Neuronal stem cell (in vitro differentiated cells): ENCODE measurements at regions not wholly inside any gene's neighbourhood (a gene's known extent, or its start where the extent isn't known, plus 50 kb on each side); places are given as distances from the start of the nearest gene placed in this dataset.

Experiments used
- DNase-seq: peaks from one replicate; pipeline ENCODE4 v3.0.0-alpha.2; 2013; ENCODE audit warnings: low spot score
- H2AFZ ChIP-seq: one replicate; pipeline ENCODE4 v1.6.1; 2013; ENCODE audit warnings: mild to moderate bottlenecking, low read length, inconsistent platforms
- H2AK5ac ChIP-seq: 2 replicates; pipeline ENCODE4 v1.6.1; 2013; ENCODE audit warnings: low read depth, mild to moderate bottlenecking, inconsistent platforms, low read length, moderate library complexity, mixed read lengths
- H2BK120ac ChIP-seq: 2 replicates; pipeline ENCODE4 v1.6.1; 2013; ENCODE audit warnings: low read depth, mild to moderate bottlenecking, inconsistent platforms, low read length, moderate library complexity, mixed read lengths
- H2BK12ac ChIP-seq: one replicate; pipeline ENCODE4 v1.6.1; 2013; ENCODE audit warnings: low read length, inconsistent platforms
- H2BK15ac ChIP-seq: 2 replicates; pipeline ENCODE4 v1.6.1; 2013; ENCODE audit warnings: mild to moderate bottlenecking, low read length, inconsistent platforms, mixed read lengths
- H2BK5ac ChIP-seq: one replicate; pipeline ENCODE4 v1.6.1; 2013; ENCODE audit warnings: inconsistent platforms, mild to moderate bottlenecking, low read length, moderate library complexity
- H3K14ac ChIP-seq: one replicate; pipeline ENCODE4 v1.6.1; 2013; ENCODE audit warnings: low read length, inconsistent platforms
- H3K18ac ChIP-seq: 2 replicates; pipeline ENCODE4 v1.6.1; 2013; ENCODE audit warnings: low read length, inconsistent platforms
- H3K23ac ChIP-seq: 2 replicates; pipeline ENCODE4 v1.6.1; 2013; ENCODE audit warnings: low read depth, mild to moderate bottlenecking, mixed read lengths, low read length, inconsistent platforms; ENCODE audit not compliant: poor library complexity
- H3K27ac ChIP-seq: replicated peaks from 3 replicates; pipeline ENCODE4 v1.5.1; 2013; ENCODE audit warnings: low read length, inconsistent platforms
- H3K27me3 ChIP-seq, 3 experiments: 2 replicates each; pipeline ENCODE4 v1.6.1; 2013; ENCODE audit warnings: low read length in 3 of 3, mild to moderate bottlenecking in 2 of 3, inconsistent platforms in 1 of 3, low read depth in 1 of 3, mixed read lengths in 1 of 3, moderate library complexity in 1 of 3; ENCODE audit not compliant: control insufficient read depth in 3 of 3, insufficient read depth in 3 of 3
- H3K36me3 ChIP-seq, 2 donors: replicated peaks in 1 of 2; 2 replicates each; pipeline ENCODE4 v1.6.1; 2013; ENCODE audit warnings: low read length in 2 of 2; ENCODE audit not compliant: control insufficient read depth in 2 of 2, insufficient read depth in 2 of 2
- H3K4ac ChIP-seq: 2 replicates; pipeline ENCODE4 v1.6.1; 2013; ENCODE audit warnings: inconsistent platforms, mild to moderate bottlenecking, low read length, moderate library complexity
- H3K4me1 ChIP-seq, 2 donors: 1 replicate in 1 of 2; 2 replicates in 1 of 2; pipeline ENCODE4 v1.6.1; 2013; ENCODE audit warnings: low read length in 2 of 2, low read depth in 1 of 2; ENCODE audit not compliant: control insufficient read depth in 2 of 2, insufficient read depth in 1 of 2
- H3K4me2 ChIP-seq: one replicate; pipeline ENCODE4 v1.6.1; 2013; ENCODE audit warnings: mild to moderate bottlenecking, low read length, inconsistent platforms; ENCODE audit not compliant: insufficient read depth, poor library complexity, severe bottlenecking
- H3K4me3 ChIP-seq, 2 donors: 2 replicates each; pipeline ENCODE4 v1.5.1; 2013; ENCODE audit warnings: low read length in 2 of 2, mild to moderate bottlenecking in 2 of 2, inconsistent platforms in 1 of 2, moderate library complexity in 1 of 2
- H3K79me1 ChIP-seq: one replicate; pipeline ENCODE4 v1.6.1; 2013; ENCODE audit warnings: low read depth, mild to moderate bottlenecking, inconsistent platforms, low read length, moderate library complexity
- H3K9ac ChIP-seq: one replicate; pipeline ENCODE4 v1.6.1; 2013; ENCODE audit warnings: mild to moderate bottlenecking, low read depth, low read length, inconsistent platforms; ENCODE audit not compliant: poor library complexity
- H3K9me3 ChIP-seq, 2 donors: replicated peaks in 1 of 2; 2 replicates each; pipeline versions ENCODE3 to v1.6.1; 2013; ENCODE audit warnings: low read length in 2 of 2, mild to moderate bottlenecking in 2 of 2, inconsistent platforms in 1 of 2, low read depth in 1 of 2, mixed read lengths in 1 of 2, moderate library complexity in 1 of 2; ENCODE audit not compliant: control insufficient read depth in 2 of 2, insufficient read depth in 1 of 2
- H4K8ac ChIP-seq: one replicate; pipeline ENCODE4 v1.6.1; 2013; ENCODE audit warnings: low read depth, mild to moderate bottlenecking, inconsistent platforms, low read length, moderate library complexity
- H4K91ac ChIP-seq: one replicate; pipeline ENCODE4 v1.6.1; 2013; ENCODE audit warnings: low read length, low read depth, mild to moderate bottlenecking, inconsistent platforms; ENCODE audit not compliant: poor library complexity
- WGBS, 2 donors: extraction: QIAGEN DNeasy Blood & Tissue Kit; methylation state at CpG; one replicate each; pipeline ENCODE4 v1.1.7; 2013; ENCODE audit warnings: missing lambda C conversion rate in 2 of 2, mixed read lengths in 1 of 2; ENCODE audit not compliant: insufficient read length in 2 of 2, insufficient replicate concordance in 1 of 2; ENCODE audit errors: extremely low coverage in 2 of 2; 5-methylcytosine and 5-hydroxymethylcytosine counted together

DNA sequence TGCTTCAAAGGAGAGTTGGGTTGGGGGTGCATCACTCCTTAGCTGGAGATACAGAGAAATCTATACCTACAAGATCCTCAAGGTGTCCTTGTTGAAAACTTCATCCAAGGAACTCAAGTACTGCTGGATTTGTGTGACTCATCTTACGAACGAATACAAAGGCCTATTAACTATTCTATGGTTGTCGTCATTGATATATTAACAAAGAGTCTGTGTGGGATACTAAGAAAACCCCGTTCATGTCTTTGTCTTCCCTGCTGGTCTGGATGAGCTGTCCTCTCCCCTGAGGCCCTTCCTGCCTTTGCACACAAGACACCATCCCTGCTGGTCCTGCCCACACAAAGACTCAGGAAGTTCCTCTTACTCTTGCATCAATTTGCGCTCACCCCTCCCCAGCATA lies 54.9 kb upstream of the IRF2 start:
- Histone ChIP-seq H3K23ac (no peak overlapping the region), H3K4me2 (no peak overlapping the region), H2BK12ac (no peak overlapping the region), H3K79me1 (no peaks in the 10 kb centered on the region), H3K4me1 (peaks cover 0 to 13% of the 10 kb centered on the region in 2 donors), H3K18ac (no peak overlapping the region), H3K27ac (no peak overlapping the region), H3K27me3 (no peaks in the 10 kb centered on the region), H2BK5ac (no peak overlapping the region), H3K4ac (no peak overlapping the region), H2AK5ac (no peak overlapping the region), H3K4me3 (peak overlapping the region in 1 of 2 donors; percentile 2), H2AFZ (peak overlapping the region; percentile 76), H2BK15ac (no peak overlapping the region), H3K9ac (no peak overlapping the region), H4K8ac (no peak overlapping the region), H3K36me3 (no peaks in the 10 kb centered on the region), H3K9me3 (peaks cover 0 to 17% of the 10 kb centered on the region in 2 donors), H2BK120ac (no peak overlapping the region), H3K14ac (no peak overlapping the region), H4K91ac (no peak overlapping the region)
- no CpG with 5 or more reads among the region's 5 CpGs for WGBS, 2 donors
- no peak for DNase-seq

DNA sequence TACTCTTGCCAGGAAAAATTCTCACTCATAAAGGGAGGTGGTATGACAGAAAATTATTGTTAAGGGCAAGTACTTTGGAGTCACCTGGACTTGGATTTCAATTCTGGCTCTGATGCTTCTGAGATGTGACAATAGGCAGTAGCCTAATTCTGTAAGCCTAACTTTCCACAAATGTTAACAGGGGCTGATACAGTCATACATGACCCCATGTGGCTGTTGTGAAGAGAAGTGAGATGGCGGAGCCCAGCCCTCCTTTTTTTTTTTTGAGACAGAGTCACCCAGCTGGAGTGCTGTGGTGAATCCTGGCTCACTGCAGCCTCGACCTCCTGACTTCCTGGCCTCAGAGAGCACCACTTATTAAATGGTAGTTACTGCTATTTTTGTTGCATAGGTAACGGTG lies 54.4 kb upstream of the IRF2 start:
- Histone ChIP-seq H3K36me3 (no peaks in the 10 kb centered on the region), H3K79me1 (no peaks in the 10 kb centered on the region), H3K4me2 (no peak overlapping the region), H3K9me3 (peaks cover 0 to 20% of the 10 kb centered on the region in 2 donors), H3K18ac (no peak overlapping the region), H2AK5ac (no peak overlapping the region), H2BK15ac (no peak overlapping the region), H3K9ac (no peak overlapping the region), H2AFZ (no peak overlapping the region), H2BK120ac (no peak overlapping the region), H3K27ac (no peak overlapping the region), H3K27me3 (no peaks in the 10 kb centered on the region), H4K8ac (no peak overlapping the region), H3K4me1 (peaks cover 0 to 12% of the 10 kb centered on the region in 2 donors), H2BK12ac (no peak overlapping the region), H2BK5ac (no peak overlapping the region), H3K14ac (no peak overlapping the region), H3K23ac (no peak overlapping the region), H4K91ac (no peak overlapping the region), H3K4ac (no peak overlapping the region), H3K4me3 (no peak overlapping the region)
- WGBS, 2 donors, result no CpG with 5 or more reads among the region's 3 CpGs
- no peak for DNase-seq

DNA sequence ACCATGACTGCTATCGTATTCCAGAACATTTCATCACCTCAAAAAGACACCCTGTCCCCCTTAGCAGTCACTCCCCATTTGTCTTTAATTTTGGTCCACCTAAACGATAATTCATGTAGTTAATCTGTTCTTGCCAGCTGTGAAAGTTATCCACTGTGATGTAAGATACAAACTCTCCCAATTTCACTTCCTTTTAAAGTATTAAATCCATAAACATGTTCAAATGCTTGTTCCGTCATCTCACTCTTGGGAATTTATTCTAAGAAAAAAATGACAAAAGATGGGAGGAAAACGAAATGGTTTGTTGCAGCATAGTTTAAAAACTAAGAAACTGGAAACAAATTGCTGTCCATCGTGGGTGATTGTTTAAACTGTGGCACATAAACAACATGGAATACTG lies 53.7 kb upstream of the IRF2 start:
- Histone ChIP-seq H2AK5ac (no peak overlapping the region), H4K91ac (no peak overlapping the region), H3K4ac (no peak overlapping the region), H3K4me2 (no peak overlapping the region), H3K79me1 (no peaks in the 10 kb centered on the region), H3K4me3 (no peak overlapping the region), H3K27me3 (no peaks in the 10 kb centered on the region), H2AFZ (no peak overlapping the region), H3K4me1 (peaks cover 0 to 12% of the 10 kb centered on the region in 2 donors), H3K23ac (no peak overlapping the region), H2BK120ac (no peak overlapping the region), H2BK12ac (no peak overlapping the region), H3K14ac (no peak overlapping the region), H3K9ac (no peak overlapping the region), H2BK15ac (no peak overlapping the region), H3K27ac (no peak overlapping the region), H3K18ac (no peak overlapping the region), H4K8ac (no peak overlapping the region), H3K36me3 (no peaks in the 10 kb centered on the region), H3K9me3 (peaks cover 0 to 20% of the 10 kb centered on the region in 2 donors), H2BK5ac (no peak overlapping the region)
- no CpG with 5 or more reads among the region's 5 CpGs for WGBS, 2 donors
- no peak for DNase-seq

DNA sequence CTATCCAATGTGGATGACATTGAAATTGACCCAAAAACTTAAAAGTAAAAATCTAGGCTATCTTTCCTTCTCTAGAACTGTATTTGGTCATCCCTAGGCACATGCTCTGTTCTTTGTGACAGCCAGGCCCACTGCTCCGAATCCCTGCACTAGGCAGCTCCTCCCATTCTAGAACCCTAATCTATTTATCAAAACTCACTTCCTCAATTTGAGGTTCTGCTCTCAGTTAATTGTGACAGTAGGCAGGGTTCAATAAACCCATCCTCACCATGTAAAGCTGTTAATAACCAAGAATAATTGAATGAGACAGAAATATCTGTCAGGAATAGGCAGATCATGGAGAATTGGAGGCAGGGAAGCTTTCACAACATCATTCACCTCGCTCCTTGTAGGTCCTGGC lies 51.9 kb upstream of the IRF2 start:
- no peak overlapping the region for H3K4me3 ChIP-seq
- no peaks in the 10 kb centered on the region for H3K27me3 ChIP-seq
- H3K23ac ChIP-seq, result no peak overlapping the region
- H3K4me1 ChIP-seq, result peaks cover 0 to 12% of the 10 kb centered on the region in 2 donors
- H4K8ac ChIP-seq, result no peak overlapping the region
- H2BK120ac ChIP-seq, result no peak overlapping the region
- H3K4ac ChIP-seq, result no peak overlapping the region
- no peak overlapping the region for H2AFZ ChIP-seq
- no peak overlapping the region for H3K14ac ChIP-seq
- H3K27ac ChIP-seq, result no peak overlapping the region
- peaks cover 0 to 20% of the 10 kb centered on the region in 2 donors for H3K9me3 ChIP-seq
- H3K18ac ChIP-seq, result no peak overlapping the region
- no peak overlapping the region for H2AK5ac ChIP-seq
- H4K91ac ChIP-seq, result no peak overlapping the region
- no peak overlapping the region for H3K9ac ChIP-seq
- H3K79me1 ChIP-seq, result no peaks in the 10 kb centered on the region
- H2BK5ac ChIP-seq, result no peak overlapping the region
- H3K36me3 ChIP-seq, result no peaks in the 10 kb centered on the region
- H3K4me2 ChIP-seq, result no peak overlapping the region
- no peak overlapping the region for H2BK15ac ChIP-seq
- no peak overlapping the region for H2BK12ac ChIP-seq
- DNase-seq, result no peak
- no CpG with 5 or more reads among the region's 2 CpGs for WGBS, 2 donors
